HEK293 (cell line): ENCODE measurements at regions not wholly inside any gene's neighbourhood (a gene's known extent, or its start where the extent isn't known, plus 50 kb on each side); places are given as distances from the start of the nearest gene placed in this dataset.

Experiments used
- ZNF24 ChIP-seq: fragments of 450-650 bp; formaldehyde crosslinking; IDR thresholded peaks from 2 replicates; pipeline ENCODE4 v1.5.1; 2016; ENCODE audit warnings: missing biosample characterization, missing genetic modification characterization
- TF ChIP-seq, protein P1 (sequence below): fragments of 450-650 bp; formaldehyde crosslinking; IDR thresholded peaks from 2 replicates; pipeline ENCODE4 v1.5.1; 2016; ENCODE audit warnings: missing biosample characterization, missing genetic modification characterization

DNA sequence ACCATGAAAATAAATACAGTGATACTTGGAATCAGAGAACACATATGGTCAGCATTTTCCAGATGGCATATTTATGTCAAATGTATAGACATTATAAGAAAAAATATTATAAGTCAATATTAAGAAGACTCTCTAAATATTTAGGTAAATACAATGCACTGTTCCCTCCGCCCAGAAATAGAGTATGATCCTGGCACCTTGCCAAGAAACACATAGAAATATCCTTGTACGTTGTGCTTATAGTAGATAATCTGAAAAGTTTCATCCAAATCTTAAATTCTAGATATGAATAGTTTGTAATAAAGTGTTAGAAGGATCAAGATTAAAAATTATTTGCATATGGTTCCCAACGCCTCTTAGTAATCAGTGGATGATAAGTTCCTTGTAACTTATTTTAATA lies 645.8 kb upstream of the GJE1 start:
- TF ChIP-seq, protein P1, sequence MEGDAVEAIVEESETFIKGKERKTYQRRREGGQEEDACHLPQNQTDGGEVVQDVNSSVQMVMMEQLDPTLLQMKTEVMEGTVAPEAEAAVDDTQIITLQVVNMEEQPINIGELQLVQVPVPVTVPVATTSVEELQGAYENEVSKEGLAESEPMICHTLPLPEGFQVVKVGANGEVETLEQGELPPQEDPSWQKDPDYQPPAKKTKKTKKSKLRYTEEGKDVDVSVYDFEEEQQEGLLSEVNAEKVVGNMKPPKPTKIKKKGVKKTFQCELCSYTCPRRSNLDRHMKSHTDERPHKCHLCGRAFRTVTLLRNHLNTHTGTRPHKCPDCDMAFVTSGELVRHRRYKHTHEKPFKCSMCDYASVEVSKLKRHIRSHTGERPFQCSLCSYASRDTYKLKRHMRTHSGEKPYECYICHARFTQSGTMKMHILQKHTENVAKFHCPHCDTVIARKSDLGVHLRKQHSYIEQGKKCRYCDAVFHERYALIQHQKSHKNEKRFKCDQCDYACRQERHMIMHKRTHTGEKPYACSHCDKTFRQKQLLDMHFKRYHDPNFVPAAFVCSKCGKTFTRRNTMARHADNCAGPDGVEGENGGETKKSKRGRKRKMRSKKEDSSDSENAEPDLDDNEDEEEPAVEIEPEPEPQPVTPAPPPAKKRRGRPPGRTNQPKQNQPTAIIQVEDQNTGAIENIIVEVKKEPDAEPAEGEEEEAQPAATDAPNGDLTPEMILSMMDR, result no peak
- TF ChIP-seq ZNF24 (tag by site-specific recombination), result no peak
